ENCODE measurements at regions not wholly inside any gene's neighbourhood (a gene's known extent, or its start where the extent isn't known, plus 50 kb on each side); places are given as distances from the start of the nearest gene placed in this dataset.

DNA sequence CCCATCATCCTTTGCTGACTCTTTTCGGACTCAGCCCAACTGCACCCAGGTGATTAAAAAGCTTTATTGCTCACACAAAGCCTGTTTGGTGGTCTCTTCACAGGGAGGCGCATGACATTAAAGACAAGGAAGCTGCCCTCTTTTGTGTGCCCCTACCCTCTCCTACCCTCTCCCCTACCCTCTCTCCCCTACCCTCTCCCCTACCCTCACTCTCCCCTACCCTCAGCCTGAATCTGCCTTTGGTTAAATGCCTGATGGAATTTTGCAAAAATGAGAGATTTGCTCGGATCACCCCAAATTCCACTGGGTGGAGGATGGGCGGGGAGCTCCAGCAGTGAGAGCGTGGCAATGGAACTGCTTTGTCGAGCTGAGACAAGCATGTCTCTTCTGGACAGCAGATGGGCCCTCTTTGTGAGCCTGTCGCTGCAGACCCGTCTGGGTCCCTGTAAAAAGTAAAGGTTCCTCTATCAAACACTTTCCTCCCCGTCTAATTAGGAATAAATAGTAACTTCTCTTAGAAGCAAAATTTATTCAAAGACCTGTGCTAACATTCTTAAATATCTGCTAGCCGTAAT, 76.4 kb upstream of the MLN start:
- no peak overlapping the region for H3K4me3 ChIP-seq
- intact Hi-C loops (cut with DNase I; ENCODE audit: low total_unique reads): no loop called here
- TF ChIP-seq, protein P1, sequence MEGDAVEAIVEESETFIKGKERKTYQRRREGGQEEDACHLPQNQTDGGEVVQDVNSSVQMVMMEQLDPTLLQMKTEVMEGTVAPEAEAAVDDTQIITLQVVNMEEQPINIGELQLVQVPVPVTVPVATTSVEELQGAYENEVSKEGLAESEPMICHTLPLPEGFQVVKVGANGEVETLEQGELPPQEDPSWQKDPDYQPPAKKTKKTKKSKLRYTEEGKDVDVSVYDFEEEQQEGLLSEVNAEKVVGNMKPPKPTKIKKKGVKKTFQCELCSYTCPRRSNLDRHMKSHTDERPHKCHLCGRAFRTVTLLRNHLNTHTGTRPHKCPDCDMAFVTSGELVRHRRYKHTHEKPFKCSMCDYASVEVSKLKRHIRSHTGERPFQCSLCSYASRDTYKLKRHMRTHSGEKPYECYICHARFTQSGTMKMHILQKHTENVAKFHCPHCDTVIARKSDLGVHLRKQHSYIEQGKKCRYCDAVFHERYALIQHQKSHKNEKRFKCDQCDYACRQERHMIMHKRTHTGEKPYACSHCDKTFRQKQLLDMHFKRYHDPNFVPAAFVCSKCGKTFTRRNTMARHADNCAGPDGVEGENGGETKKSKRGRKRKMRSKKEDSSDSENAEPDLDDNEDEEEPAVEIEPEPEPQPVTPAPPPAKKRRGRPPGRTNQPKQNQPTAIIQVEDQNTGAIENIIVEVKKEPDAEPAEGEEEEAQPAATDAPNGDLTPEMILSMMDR (IDR thresholded peaks at IDR 0.05): no peak

DNA sequence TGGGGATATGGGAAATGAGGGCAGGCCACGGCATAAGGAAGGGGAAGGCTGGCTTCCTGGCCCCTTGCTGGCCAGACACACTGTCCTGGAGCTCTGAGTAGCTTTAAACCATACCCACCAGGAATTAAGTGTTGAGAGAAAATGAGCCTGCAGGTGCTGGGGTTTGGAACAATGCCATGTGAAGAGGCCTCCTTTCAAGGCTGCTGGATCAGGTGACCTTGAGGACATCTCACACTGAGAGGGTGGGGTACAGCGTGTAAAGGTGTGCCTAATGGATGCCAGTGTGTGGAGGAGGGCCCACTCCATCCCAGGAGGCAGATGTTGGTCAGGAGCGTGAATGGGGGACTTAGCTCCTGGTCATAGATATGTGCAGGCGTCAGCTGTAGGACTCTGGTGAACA, 74.8 kb upstream of the MLN start:
- no peak for DNase-seq

More for the DNA sequence above, 76.4 kb upstream of the MLN start:
- Histone ChIP-seq H3K27ac (no peak overlapping the region), H3K27me3 (peaks cover 0 to 30% of the 10 kb centered on the region in 2 donors), H3K36me3 (no peaks in the 10 kb centered on the region), H3K9me3 (no peaks in the 10 kb centered on the region), H3K4me1 (peaks cover 0 to 9% (median 7%) of the 10 kb centered on the region in 4 donors)
- no peak for DNase-seq

DNA sequence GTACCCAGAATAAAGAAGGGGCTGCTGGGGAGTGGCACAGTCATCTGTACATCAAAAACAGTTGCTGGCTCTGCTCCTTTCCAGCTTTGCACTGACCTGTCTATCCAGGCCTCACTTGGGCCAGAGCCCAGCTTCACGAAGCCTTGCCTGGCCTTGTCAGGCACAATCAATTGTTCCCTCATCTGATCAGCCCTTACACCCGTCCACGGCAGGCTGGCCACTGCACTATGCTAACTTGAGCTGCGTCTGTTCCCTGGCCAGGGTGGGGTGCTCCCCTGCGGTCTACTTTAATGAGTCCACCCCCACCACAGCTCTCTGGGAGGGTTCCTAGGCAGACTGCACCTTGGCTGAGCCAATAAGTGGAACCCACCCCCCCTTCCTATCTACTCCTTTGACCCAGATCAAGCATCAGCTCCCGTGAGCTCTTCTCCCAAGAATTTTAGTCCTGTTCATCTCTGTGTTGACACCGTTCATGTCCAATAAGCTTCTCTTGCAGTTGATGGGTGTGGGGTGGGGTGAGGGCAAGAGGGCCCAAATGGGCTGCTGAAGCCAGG, 74.3 kb upstream of the MLN start:
- H3K27ac ChIP-seq: no peak overlapping the region
- TF ChIP-seq, protein P1 (IDR thresholded peaks at IDR 0.05): no peak
- H3K9me3 ChIP-seq: no peaks in the 10 kb centered on the region
- no peak overlapping the region for H3K4me3 ChIP-seq
- H3K36me3 ChIP-seq: no peaks in the 10 kb centered on the region
- peaks cover 0 to 39% of the 10 kb centered on the region in 2 donors for H3K27me3 ChIP-seq
- DNase-seq: no peak
- no peaks in the 10 kb centered on the region for H3K4me1 ChIP-seq
- intact Hi-C loops (cut with DNase I; ENCODE audit: low total_unique reads): no loop called here

More for the DNA sequence above, 74.8 kb upstream of the MLN start:
- Histone ChIP-seq H3K4me3 (no peak overlapping the region), H3K27ac (no peak overlapping the region), H3K4me1 (no peaks in the 10 kb centered on the region), H3K9me3 (no peaks in the 10 kb centered on the region), H3K36me3 (no peaks in the 10 kb centered on the region), H3K27me3 (peaks cover 0 to 39% of the 10 kb centered on the region in 2 donors)
- intact Hi-C loops (cut with DNase I; ENCODE audit: low total_unique reads): no loop called here
- TF ChIP-seq, protein P1 (IDR thresholded peaks at IDR 0.05): no peak

DNA sequence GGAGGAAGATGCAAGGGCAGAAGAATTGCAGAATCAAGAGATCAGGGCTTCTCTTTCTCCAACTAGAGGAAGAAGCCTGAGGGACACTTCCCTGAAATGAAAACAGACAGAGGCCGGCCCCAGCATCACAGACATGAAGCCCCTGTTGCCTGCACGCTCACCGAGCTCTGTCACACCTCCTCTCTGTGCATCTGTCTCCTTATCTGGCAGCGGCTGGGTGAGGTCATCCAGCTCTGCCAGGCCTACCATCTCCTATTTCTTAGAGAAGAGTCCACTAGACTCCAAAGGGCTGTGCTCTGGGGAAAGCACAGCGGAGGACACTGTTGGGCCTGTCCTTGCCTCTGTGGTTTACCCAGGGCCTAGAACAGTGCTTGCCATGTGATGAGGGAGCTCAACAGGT, 71.9 kb upstream of the MLN start:
- TF ChIP-seq, protein P1 (IDR thresholded peaks at IDR 0.05): no peak

DNA sequence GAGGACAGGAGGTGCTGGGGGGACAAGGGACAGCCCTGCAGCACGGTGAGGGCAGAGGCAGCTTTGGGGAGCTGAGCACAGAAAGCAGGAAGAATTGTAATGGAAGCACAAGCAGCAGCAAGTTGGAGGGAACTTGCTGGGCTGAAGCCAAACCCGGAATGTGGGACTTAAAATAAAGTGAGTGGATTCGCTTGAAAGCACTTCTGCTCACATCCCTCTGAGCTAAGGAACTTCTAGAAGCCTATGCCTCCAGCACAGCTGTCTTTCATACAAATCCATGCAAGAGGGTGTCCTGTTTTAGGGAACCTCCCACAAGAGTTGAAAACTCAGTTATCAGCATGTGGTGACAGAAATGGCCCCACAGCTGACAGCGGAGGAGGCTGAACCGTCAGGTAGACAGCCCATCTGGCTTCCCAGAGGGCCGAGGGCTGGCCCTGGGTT, 71.4 kb upstream of the MLN start:
- no peaks in the 10 kb centered on the region for H3K9me3 ChIP-seq
- no peaks in the 10 kb centered on the region for H3K4me1 ChIP-seq
- intact Hi-C loops (cut with DNase I; ENCODE audit: low total_unique reads): no loop called here
- H3K4me3 ChIP-seq: no peak overlapping the region
- TF ChIP-seq, protein P1 (IDR thresholded peaks at IDR 0.05): no peak
- H3K27ac ChIP-seq: no peak overlapping the region
- H3K27me3 ChIP-seq: peaks cover 0 to 66% of the 10 kb centered on the region in 2 donors
- H3K36me3 ChIP-seq: no peaks in the 10 kb centered on the region
- DNase-seq: no peak

More for the DNA sequence above, 71.9 kb upstream of the MLN start:
- Histone ChIP-seq H3K4me3 (no peak overlapping the region), H3K4me1 (no peaks in the 10 kb centered on the region), H3K9me3 (no peaks in the 10 kb centered on the region), H3K27ac (no peak overlapping the region), H3K36me3 (no peaks in the 10 kb centered on the region), H3K27me3 (peaks cover 0 to 61% of the 10 kb centered on the region in 2 donors)
- intact Hi-C loops (cut with DNase I; ENCODE audit: low total_unique reads): no loop called here
- no peak for DNase-seq
